Breast epithelium (tissue), 4 donors: ENCODE measurements at regions not wholly inside any gene's neighbourhood (a gene's known extent, or its start where the extent isn't known, plus 50 kb on each side); places are given as distances from the start of the nearest gene placed in this dataset.

Source experiments
- DNase-seq, 2 donors: peaks; one replicate each; pipeline ENCODE4 v3.0.0-alpha.2; 2019; ENCODE audit warnings: low spot score in 2 of 2
- H3K27ac ChIP-seq, 2 donors: fragments of 200-600 bp; sonication (generic) in 1 of 2; one replicate each; pipeline ENCODE4 v1.5.1; 2016 to 2019; ENCODE audit warnings: mild to moderate bottlenecking in 1 of 2
- H3K27me3 ChIP-seq, 2 donors: fragments of 200-600 bp; sonication (generic) in 1 of 2; one replicate each; pipeline versions ENCODE4 v1.5.1 to v1.6.0; 2017 to 2019; ENCODE audit warnings: control low read depth in 1 of 2, mild to moderate bottlenecking in 1 of 2
- H3K36me3 ChIP-seq: fragments of 200-600 bp; one replicate; pipeline ENCODE4 v1.5.1; 2019
- H3K4me1 ChIP-seq, 2 donors: fragments of 200-600 bp; sonication (generic); one replicate each; pipeline ENCODE4 v1.5.1; 2016 to 2019; ENCODE audit warnings: control low read depth in 1 of 2
- H3K4me3 ChIP-seq, 3 donors: fragments of 200-600 bp; sonication (generic); 1 replicate in 2 of 3; 2 replicates in 1 of 3; pipeline ENCODE4 v1.5.1; 2016 to 2019; ENCODE audit warnings: mild to moderate bottlenecking in 3 of 3, moderate library complexity in 2 of 3
- H3K9me3 ChIP-seq, 2 donors: fragments of 200-600 bp; sonication (generic) in 1 of 2; one replicate each; pipeline ENCODE4 v1.5.1; 2016 to 2019; ENCODE audit warnings: control low read depth in 1 of 2
- CTCF ChIP-seq, 3 donors: fragments of 450-650 bp; IDR thresholded peaks; one replicate each; pipeline ENCODE4 v1.5.1; 2016 to 2017; ENCODE audit warnings: antibody characterized with exemption in 3 of 3, mild to moderate bottlenecking in 3 of 3, moderate library complexity in 3 of 3
- POLR2A ChIP-seq: fragments of 450-650 bp; IDR thresholded peaks from one replicate; pipeline ENCODE4 v1.6.1; 2016; ENCODE audit warnings: antibody characterized with exemption, mild to moderate bottlenecking, moderate library complexity
- POLR2AphosphoS5 ChIP-seq, 3 donors: sonication (generic); formaldehyde crosslinking; IDR thresholded peaks; one replicate each; pipeline ENCODE4 v1.6.1; 2017; ENCODE audit warnings: antibody characterized with exemption in 3 of 3
- intact Hi-C: fragments of 100-400 bp; cut with DNase I; formaldehyde crosslinking; loops from one replicate; pipeline ENCODE4 v1.15.1; 2023; ENCODE audit warnings: low total_unique reads

- no peaks in the 10 kb centered on the region for H3K27me3 ChIP-seq
- no peaks in the 10 kb centered on the region for H3K9me3 ChIP-seq
- no peak overlapping the region for H3K4me3 ChIP-seq
- DNase-seq, result no peak
- intact Hi-C loops, result no loop called here
- TF ChIP-seq POLR2A (no peak), POLR2AphosphoS5 (IDR thresholded peaks at IDR 0.05) (no peak), CTCF (IDR thresholded peaks at IDR 0.05) (no peak)
- no peak overlapping the region for H3K27ac ChIP-seq
- H3K4me1 ChIP-seq, result no peaks in the 10 kb centered on the region
- no peaks in the 10 kb centered on the region for H3K36me3 ChIP-seq
Observed at GRCh38 chr7:54080525-54080924, 461.6 kb upstream of the VSTM2A start.

- intact Hi-C loops, result no loop called here
- Histone ChIP-seq H3K4me1 (no peaks in the 10 kb centered on the region), H3K36me3 (no peaks in the 10 kb centered on the region), H3K27ac (no peak overlapping the region), H3K4me3 (no peak overlapping the region), H3K27me3 (no peaks in the 10 kb centered on the region), H3K9me3 (no peaks in the 10 kb centered on the region)
- TF ChIP-seq POLR2AphosphoS5 (IDR thresholded peaks at IDR 0.05) (no peak), POLR2A (no peak), CTCF (IDR thresholded peaks at IDR 0.05) (no peak)
- DNase-seq, result no peak
Observed at GRCh38 chr7:54080971-54081370, 461.2 kb upstream of the VSTM2A start.

GRCh38 chr7:54084340-54084739, 457.8 kb upstream of the VSTM2A start:
- intact Hi-C loops, result no loop called here
- Histone ChIP-seq H3K27me3 (no peaks in the 10 kb centered on the region), H3K4me3 (no peak overlapping the region), H3K4me1 (no peaks in the 10 kb centered on the region), H3K9me3 (no peaks in the 10 kb centered on the region), H3K36me3 (no peaks in the 10 kb centered on the region), H3K27ac (no peak overlapping the region)
- no peak for DNase-seq
- no peak for TF ChIP-seq CTCF (IDR thresholded peaks at IDR 0.05)
- no peak for TF ChIP-seq POLR2A
- no peak for TF ChIP-seq POLR2AphosphoS5 (IDR thresholded peaks at IDR 0.05)

GRCh38 chr7:54090652-54091213, 451.4 kb upstream of the VSTM2A start:
- no peaks in the 10 kb centered on the region for H3K27me3 ChIP-seq
- peaks cover 3% of the 10 kb centered on the region for H3K36me3 ChIP-seq
- DNase-seq, result no peak
- TF ChIP-seq POLR2A (no peak), CTCF (IDR thresholded peaks at IDR 0.05) (no peak), POLR2AphosphoS5 (IDR thresholded peaks at IDR 0.05) (no peak)
- no peak overlapping the region for H3K4me3 ChIP-seq
- H3K9me3 ChIP-seq, result no peaks in the 10 kb centered on the region
- intact Hi-C loops, result no loop called here
- H3K4me1 ChIP-seq, result no peaks in the 10 kb centered on the region
- no peak overlapping the region for H3K27ac ChIP-seq

- no peak overlapping the region for H3K27ac ChIP-seq
- no peaks in the 10 kb centered on the region for H3K27me3 ChIP-seq
- no peaks in the 10 kb centered on the region for H3K4me1 ChIP-seq
- TF ChIP-seq POLR2A (no peak), POLR2AphosphoS5 (IDR thresholded peaks at IDR 0.05) (no peak), CTCF (IDR thresholded peaks at IDR 0.05) (no peak)
- intact Hi-C loops, result no loop called here
- H3K36me3 ChIP-seq, result peaks cover 3% of the 10 kb centered on the region
- no peaks in the 10 kb centered on the region for H3K9me3 ChIP-seq
- no peak overlapping the region for H3K4me3 ChIP-seq
- no peak for DNase-seq
Observed at GRCh38 chr7:54091322-54091721, 450.9 kb upstream of the VSTM2A start.
